ENCODE measurements at regions not wholly inside any gene's neighbourhood (a gene's known extent, or its start where the extent isn't known, plus 50 kb on each side); places are given as distances from the start of the nearest gene placed in this dataset.
"Not testable (repeated sequence)": the region's sequence is repeated elsewhere in the genome, so short reads cannot be mapped to it uniquely, and the experiment has no call there.

- not testable (repeated sequence) for H3K9ac ChIP-seq (ENCODE audit: low read depth, low read length); H3K36me3 ChIP-seq (ENCODE audit: insufficient read depth, low read length); H3K27ac ChIP-seq (ENCODE audit: low read depth, low read length); H3K4me3 ChIP-seq (ENCODE audit: low read length); H3K27me3 ChIP-seq (ENCODE audit: insufficient read depth, low read length); H3K9me3 ChIP-seq (ENCODE audit: insufficient read depth, low read depth, low read length); H3K4me1 ChIP-seq (ENCODE audit: insufficient read depth, low read length)
- 88% methylated on average over 1 of the region's 1 CpG for WGBS
These were observed 809.2 kb upstream of the CDH18 start for GRCh38 chr5:20797216-20797615.

- H3K27ac ChIP-seq (ENCODE audit: low read depth, low read length); H3K9ac ChIP-seq (ENCODE audit: low read depth, low read length); H3K27me3 ChIP-seq (ENCODE audit: insufficient read depth, low read length); H3K9me3 ChIP-seq (ENCODE audit: insufficient read depth, low read depth, low read length); H3K36me3 ChIP-seq (ENCODE audit: insufficient read depth, low read length); H3K4me1 ChIP-seq (ENCODE audit: insufficient read depth, low read length); H3K4me3 ChIP-seq (ENCODE audit: low read length): not testable (repeated sequence)
- WGBS = 89% methylated on average over 2 of the region's 5 CpGs
These were observed 796.8 kb upstream of the CDH18 start for GRCh38 chr5:20784755-20785154.

- not testable (repeated sequence) for H3K9me3 ChIP-seq (ENCODE audit: insufficient read depth, low read depth, low read length); H3K27me3 ChIP-seq (ENCODE audit: insufficient read depth, low read length); H3K9ac ChIP-seq (ENCODE audit: low read depth, low read length); H3K4me1 ChIP-seq (ENCODE audit: insufficient read depth, low read length); H3K36me3 ChIP-seq (ENCODE audit: insufficient read depth, low read length); H3K27ac ChIP-seq (ENCODE audit: low read depth, low read length); H3K4me3 ChIP-seq (ENCODE audit: low read length)
- WGBS = 76% methylated on average over 2 of the region's 2 CpGs
These were observed 795.5 kb upstream of the CDH18 start for GRCh38 chr5:20783484-20783883.

GRCh38 chr5:20771338-20771737 is 783.3 kb upstream of the CDH18 start:
- H3K27ac ChIP-seq (ENCODE audit: low read depth, low read length); H3K36me3 ChIP-seq (ENCODE audit: insufficient read depth, low read length); H3K9ac ChIP-seq (ENCODE audit: low read depth, low read length); H3K4me1 ChIP-seq (ENCODE audit: insufficient read depth, low read length); H3K9me3 ChIP-seq (ENCODE audit: insufficient read depth, low read depth, low read length); H3K27me3 ChIP-seq (ENCODE audit: insufficient read depth, low read length); H3K4me3 ChIP-seq (ENCODE audit: low read length): not testable (repeated sequence)
- WGBS = no CpG with 5 or more reads among the region's 2 CpGs

GRCh38 chr5:20765074-20765473 is 777.1 kb upstream of the CDH18 start:
- H3K4me1 ChIP-seq (ENCODE audit: insufficient read depth, low read length); H3K9me3 ChIP-seq (ENCODE audit: insufficient read depth, low read depth, low read length); H3K9ac ChIP-seq (ENCODE audit: low read depth, low read length); H3K36me3 ChIP-seq (ENCODE audit: insufficient read depth, low read length); H3K27ac ChIP-seq (ENCODE audit: low read depth, low read length); H3K27me3 ChIP-seq (ENCODE audit: insufficient read depth, low read length); H3K4me3 ChIP-seq (ENCODE audit: low read length): not testable (repeated sequence)
- no CpG with 5 or more reads among the region's 2 CpGs for WGBS

- H3K4me1 ChIP-seq (ENCODE audit: insufficient read depth, low read length); H3K27me3 ChIP-seq (ENCODE audit: insufficient read depth, low read length); H3K9ac ChIP-seq (ENCODE audit: low read depth, low read length); H3K36me3 ChIP-seq (ENCODE audit: insufficient read depth, low read length); H3K27ac ChIP-seq (ENCODE audit: low read depth, low read length); H3K4me3 ChIP-seq (ENCODE audit: low read length); H3K9me3 ChIP-seq (ENCODE audit: insufficient read depth, low read depth, low read length): not testable (repeated sequence)
These were observed 771.5 kb upstream of the CDH18 start for GRCh38 chr5:20759459-20759858.

GRCh38 chr5:20752179-20752578 is 764.2 kb upstream of the CDH18 start:
- H3K36me3 ChIP-seq (ENCODE audit: insufficient read depth, low read length); H3K9me3 ChIP-seq (ENCODE audit: insufficient read depth, low read depth, low read length); H3K4me1 ChIP-seq (ENCODE audit: insufficient read depth, low read length); H3K27ac ChIP-seq (ENCODE audit: low read depth, low read length); H3K27me3 ChIP-seq (ENCODE audit: insufficient read depth, low read length); H3K9ac ChIP-seq (ENCODE audit: low read depth, low read length); H3K4me3 ChIP-seq (ENCODE audit: low read length): not testable (repeated sequence)
- WGBS = no CpG with 5 or more reads among the region's 2 CpGs

- not testable (repeated sequence) for H3K9ac ChIP-seq (ENCODE audit: low read depth, low read length); H3K27ac ChIP-seq (ENCODE audit: low read depth, low read length); H3K27me3 ChIP-seq (ENCODE audit: insufficient read depth, low read length); H3K4me1 ChIP-seq (ENCODE audit: insufficient read depth, low read length); H3K36me3 ChIP-seq (ENCODE audit: insufficient read depth, low read length); H3K4me3 ChIP-seq (ENCODE audit: low read length); H3K9me3 ChIP-seq (ENCODE audit: insufficient read depth, low read depth, low read length)
- no CpG with 5 or more reads among the region's 2 CpGs for WGBS
These were observed 747.7 kb upstream of the CDH18 start for GRCh38 chr5:20735715-20736114.

GRCh38 chr5:20732223-20732622 is 744.2 kb upstream of the CDH18 start:
- not testable (repeated sequence) for H3K9me3 ChIP-seq (ENCODE audit: insufficient read depth, low read depth, low read length); H3K4me3 ChIP-seq (ENCODE audit: low read length); H3K36me3 ChIP-seq (ENCODE audit: insufficient read depth, low read length); H3K4me1 ChIP-seq (ENCODE audit: insufficient read depth, low read length); H3K27ac ChIP-seq (ENCODE audit: low read depth, low read length); H3K27me3 ChIP-seq (ENCODE audit: insufficient read depth, low read length); H3K9ac ChIP-seq (ENCODE audit: low read depth, low read length)
- 100% methylated on average over 1 of the region's 1 CpG for WGBS

GRCh38 chr5:20721286-20721685 is 733.3 kb upstream of the CDH18 start:
- 95% methylated on average over 2 of the region's 3 CpGs for WGBS
- not testable (repeated sequence) for H3K27me3 ChIP-seq (ENCODE audit: insufficient read depth, low read length); H3K4me1 ChIP-seq (ENCODE audit: insufficient read depth, low read length); H3K4me3 ChIP-seq (ENCODE audit: low read length); H3K27ac ChIP-seq (ENCODE audit: low read depth, low read length); H3K9me3 ChIP-seq (ENCODE audit: insufficient read depth, low read depth, low read length); H3K9ac ChIP-seq (ENCODE audit: low read depth, low read length); H3K36me3 ChIP-seq (ENCODE audit: insufficient read depth, low read length)

GRCh38 chr5:20711520-20712155 is 723.6 kb upstream of the CDH18 start:
- H3K27me3 ChIP-seq (ENCODE audit: insufficient read depth, low read length); H3K9ac ChIP-seq (ENCODE audit: low read depth, low read length); H3K4me1 ChIP-seq (ENCODE audit: insufficient read depth, low read length); H3K4me3 ChIP-seq (ENCODE audit: low read length); H3K9me3 ChIP-seq (ENCODE audit: insufficient read depth, low read depth, low read length); H3K27ac ChIP-seq (ENCODE audit: low read depth, low read length); H3K36me3 ChIP-seq (ENCODE audit: insufficient read depth, low read length): not testable (repeated sequence)
- WGBS = 80% methylated on average over 1 of the region's 4 CpGs

GRCh38 chr5:20707634-20708033 is 719.6 kb upstream of the CDH18 start:
- H3K36me3 ChIP-seq (ENCODE audit: insufficient read depth, low read length); H3K27me3 ChIP-seq (ENCODE audit: insufficient read depth, low read length); H3K4me3 ChIP-seq (ENCODE audit: low read length); H3K4me1 ChIP-seq (ENCODE audit: insufficient read depth, low read length); H3K9ac ChIP-seq (ENCODE audit: low read depth, low read length); H3K9me3 ChIP-seq (ENCODE audit: insufficient read depth, low read depth, low read length); H3K27ac ChIP-seq (ENCODE audit: low read depth, low read length): not testable (repeated sequence)
- WGBS = 92% methylated on average over 5 of the region's 5 CpGs
